ENCODE measurements at regions not wholly inside any gene's neighbourhood (a gene's known extent, or its start where the extent isn't known, plus 50 kb on each side); places are given as distances from the start of the nearest gene placed in this dataset.
"Not testable (repeated sequence)": the region's sequence is repeated elsewhere in the genome, so short reads cannot be mapped to it uniquely, and the experiment has no call there.

DNA sequence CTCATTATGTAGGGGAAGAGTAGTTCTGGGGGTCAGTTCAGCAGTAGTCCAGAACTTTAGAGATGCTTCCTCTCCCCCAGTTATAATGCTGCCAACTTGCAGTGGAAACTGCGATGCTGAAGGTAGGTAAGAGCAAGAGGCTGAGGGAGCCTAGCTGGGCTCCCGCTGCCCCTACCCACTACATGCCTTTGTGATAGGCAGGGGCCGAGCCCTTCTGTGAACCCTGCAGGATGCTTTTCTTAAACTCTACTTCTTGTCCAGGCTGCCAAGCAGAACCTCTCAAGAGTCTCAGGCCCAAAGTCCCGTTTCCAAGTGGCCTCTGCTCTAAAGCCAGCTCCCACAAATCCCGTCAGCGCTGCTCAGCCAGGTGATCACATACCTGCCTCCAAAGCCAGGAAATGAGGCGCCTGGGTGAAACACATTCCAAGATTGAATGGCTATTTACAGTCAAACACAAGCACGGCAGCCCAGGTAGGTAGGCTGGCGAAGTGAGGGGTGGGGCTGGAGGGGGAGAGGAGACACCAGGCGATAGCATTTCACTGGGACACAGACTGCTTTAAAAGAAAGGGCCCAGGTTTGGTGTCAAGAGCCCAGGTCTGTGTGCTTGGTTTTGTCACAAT, 150.7 kb downstream of the CD24 start:
- no peak overlapping the region for H3K27ac ChIP-seq
- TF ChIP-seq, protein P1, sequence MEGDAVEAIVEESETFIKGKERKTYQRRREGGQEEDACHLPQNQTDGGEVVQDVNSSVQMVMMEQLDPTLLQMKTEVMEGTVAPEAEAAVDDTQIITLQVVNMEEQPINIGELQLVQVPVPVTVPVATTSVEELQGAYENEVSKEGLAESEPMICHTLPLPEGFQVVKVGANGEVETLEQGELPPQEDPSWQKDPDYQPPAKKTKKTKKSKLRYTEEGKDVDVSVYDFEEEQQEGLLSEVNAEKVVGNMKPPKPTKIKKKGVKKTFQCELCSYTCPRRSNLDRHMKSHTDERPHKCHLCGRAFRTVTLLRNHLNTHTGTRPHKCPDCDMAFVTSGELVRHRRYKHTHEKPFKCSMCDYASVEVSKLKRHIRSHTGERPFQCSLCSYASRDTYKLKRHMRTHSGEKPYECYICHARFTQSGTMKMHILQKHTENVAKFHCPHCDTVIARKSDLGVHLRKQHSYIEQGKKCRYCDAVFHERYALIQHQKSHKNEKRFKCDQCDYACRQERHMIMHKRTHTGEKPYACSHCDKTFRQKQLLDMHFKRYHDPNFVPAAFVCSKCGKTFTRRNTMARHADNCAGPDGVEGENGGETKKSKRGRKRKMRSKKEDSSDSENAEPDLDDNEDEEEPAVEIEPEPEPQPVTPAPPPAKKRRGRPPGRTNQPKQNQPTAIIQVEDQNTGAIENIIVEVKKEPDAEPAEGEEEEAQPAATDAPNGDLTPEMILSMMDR (conservative IDR thresholded peaks at IDR 0.05) = no peak

DNA sequence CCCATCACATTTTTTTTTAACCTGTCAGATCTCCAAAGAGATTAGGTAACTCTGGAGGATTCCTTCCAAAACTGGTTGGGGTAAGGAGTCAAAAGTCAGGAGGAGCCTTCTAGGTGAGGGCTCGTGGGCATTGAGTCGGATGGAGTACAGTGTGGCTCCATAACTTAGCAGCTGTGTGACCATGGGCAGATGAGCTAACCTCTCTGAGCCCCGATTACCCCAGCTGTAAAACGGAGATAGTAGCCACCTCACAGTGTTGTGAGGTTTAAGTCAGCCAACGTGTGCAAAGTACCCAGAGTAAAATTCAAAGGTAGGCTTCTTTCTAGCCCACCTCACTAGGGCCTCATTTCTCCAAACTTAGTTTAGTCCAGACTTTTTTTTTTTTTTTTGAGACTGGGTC, 151.5 kb downstream of the CD24 start:
- TF ChIP-seq, protein P1 (conservative IDR thresholded peaks at IDR 0.05) = no peak

DNA sequence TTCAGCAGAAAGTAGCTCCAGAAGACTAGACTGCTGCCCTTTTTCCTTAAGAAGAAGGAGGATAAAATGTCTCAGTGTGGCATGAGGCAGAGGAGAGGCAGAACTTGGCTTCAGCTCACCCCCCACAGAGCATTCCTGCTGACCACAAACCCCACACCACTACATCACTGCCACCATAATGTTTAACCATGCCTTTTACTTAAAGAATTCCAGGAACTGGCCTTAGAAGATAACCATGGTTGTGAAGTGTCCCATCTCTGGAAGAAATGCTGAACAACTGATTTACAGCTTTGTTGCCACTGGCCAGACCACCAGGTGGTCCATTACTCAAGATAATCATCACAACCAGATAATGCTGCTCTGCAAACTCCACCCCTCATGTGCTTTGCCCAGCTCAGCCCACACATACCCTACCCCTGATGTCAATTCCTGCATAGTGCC, 154.1 kb downstream of the CD24 start:
- TF ChIP-seq, protein P1 (conservative IDR thresholded peaks at IDR 0.05) = no peak
- H3K27ac ChIP-seq = no peak overlapping the region

More for the DNA sequence above, 151.5 kb downstream of the CD24 start:
- H3K27ac ChIP-seq = no peak overlapping the region

DNA sequence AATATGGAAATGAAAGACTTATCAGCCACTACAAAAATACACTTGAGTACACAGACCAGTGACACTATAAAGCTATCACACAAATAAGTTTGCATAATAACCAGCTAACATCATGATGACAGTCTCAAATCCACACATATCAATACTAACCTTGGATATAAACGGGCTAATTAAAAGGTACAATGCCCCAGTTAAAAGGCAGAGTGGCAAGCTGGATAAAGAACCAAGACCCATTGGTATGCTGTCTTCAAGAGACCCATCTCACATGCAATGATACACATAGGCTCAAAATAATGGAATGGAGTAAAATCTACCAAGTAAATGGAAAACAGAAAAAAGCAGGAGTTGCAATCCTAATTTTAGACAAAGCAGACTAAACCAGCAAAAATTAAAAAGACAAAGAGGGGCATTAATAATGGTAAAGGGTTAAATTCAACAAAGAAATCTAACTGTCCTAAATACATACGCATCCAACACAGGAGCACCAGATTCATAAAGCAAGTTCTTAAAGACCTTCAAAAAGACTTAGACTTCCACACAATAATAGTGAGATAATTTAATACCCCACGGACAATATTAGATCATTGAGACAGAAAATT, 163.3 kb downstream of the CD24 start:
- no peak overlapping the region for H3K27ac ChIP-seq
- TF ChIP-seq, protein P1 (conservative IDR thresholded peaks at IDR 0.05) = no peak

DNA sequence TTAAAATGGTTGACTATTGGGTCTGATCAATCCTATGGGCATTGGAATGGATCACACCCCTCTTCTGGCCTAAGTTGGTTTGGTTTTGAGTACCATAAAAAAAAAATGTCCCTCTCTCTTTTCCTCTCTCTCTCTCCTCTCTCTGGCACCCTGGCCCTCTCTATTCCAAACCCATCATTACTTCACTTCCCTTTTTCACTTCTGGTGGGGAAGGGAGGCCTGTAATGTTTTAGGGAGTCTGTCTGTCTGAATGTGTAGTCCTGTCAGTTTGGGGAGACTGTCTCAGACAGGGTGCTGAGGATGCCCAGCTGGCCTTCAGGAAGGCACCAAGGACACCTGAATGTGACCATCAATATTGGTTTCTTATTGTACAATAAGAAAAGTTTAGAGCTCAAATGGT, 165.8 kb downstream of the CD24 start:
- TF ChIP-seq, protein P1 (conservative IDR thresholded peaks at IDR 0.05) = no peak

DNA sequence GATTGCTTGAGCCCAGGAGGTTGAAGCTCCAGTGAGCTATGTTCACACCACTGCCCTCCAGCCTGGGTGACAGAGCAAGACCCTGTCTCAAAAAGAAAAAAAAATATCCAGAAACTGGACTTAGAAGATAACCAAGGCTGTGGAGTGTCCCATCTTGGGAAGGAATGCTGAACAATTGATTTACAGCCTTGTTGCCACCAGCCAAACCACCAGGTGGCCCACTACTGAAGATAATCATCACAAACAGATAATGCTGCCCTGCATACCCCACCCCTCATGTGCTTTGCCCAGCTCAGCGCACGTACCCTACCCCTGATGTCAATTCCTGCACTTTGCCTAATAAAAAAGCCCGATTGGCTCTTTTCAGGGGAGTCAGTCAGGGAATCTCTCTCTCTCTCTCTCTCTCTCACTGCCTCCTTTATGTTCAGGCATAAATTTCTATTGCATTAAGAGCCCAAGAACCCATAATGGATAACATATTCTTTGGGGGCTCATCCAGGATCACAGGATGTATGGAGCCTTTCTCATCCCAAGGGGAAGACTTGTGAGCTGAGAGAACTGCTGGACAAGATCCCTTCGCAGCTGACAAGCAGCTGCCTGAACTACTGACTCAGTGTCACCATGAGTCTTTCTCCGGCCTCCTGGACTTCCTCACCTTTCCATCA, 166.4 kb downstream of the CD24 start:
- H3K27ac ChIP-seq = no peak overlapping the region
- TF ChIP-seq, protein P1 (conservative IDR thresholded peaks at IDR 0.05) = no peak

More for the DNA sequence above, 165.8 kb downstream of the CD24 start:
- H3K27ac ChIP-seq = no peak overlapping the region

DNA sequence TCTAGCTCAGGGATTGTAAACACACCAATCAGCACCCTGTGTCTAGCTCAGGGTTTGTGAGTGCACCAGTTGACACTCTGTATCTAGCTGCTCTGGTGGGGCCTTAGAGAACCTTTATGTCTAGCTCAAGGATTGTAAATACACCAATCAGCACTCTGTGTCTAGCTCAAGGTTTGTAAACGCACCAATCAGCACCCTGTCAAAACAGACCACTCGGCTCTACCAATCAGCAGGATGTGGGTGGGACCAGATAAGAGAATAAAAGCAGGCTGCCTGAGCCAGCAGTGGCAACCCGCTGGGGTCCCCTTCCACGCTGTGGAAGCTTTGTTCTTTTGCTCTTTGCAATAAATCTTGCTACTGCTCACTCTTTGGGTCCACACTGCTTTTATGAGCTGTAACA, 168.3 kb downstream of the CD24 start:
- not testable (repeated sequence) for H3K27ac ChIP-seq

DNA sequence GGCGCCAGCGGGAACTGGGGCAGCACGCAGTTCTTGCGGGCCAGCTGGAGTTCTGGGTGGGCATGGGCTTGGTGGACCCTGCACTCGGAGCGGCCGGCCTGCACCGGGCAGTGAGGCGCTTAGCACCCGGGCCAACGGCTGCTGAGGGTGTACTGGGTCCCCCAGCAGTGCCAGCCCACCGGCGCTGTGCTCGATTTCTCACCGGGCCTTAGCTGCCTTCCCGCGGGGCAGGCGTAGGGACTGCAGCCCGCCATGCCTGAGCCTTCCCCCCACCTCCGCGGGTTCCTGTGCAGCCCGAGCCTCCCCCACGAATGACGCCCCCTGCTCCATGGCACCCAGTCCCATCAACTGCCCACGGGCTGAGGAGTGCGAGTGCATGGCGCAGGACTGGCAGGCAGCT, 168.8 kb downstream of the CD24 start:
- H3K27ac ChIP-seq = no peak overlapping the region
- TF ChIP-seq, protein P1 (conservative IDR thresholded peaks at IDR 0.05) = no peak

Data from VCaP (cell line).